ENCODE measurements at regions not wholly inside any gene's neighbourhood (a gene's known extent, or its start where the extent isn't known, plus 50 kb on each side); places are given as distances from the start of the nearest gene placed in this dataset.

DNA sequence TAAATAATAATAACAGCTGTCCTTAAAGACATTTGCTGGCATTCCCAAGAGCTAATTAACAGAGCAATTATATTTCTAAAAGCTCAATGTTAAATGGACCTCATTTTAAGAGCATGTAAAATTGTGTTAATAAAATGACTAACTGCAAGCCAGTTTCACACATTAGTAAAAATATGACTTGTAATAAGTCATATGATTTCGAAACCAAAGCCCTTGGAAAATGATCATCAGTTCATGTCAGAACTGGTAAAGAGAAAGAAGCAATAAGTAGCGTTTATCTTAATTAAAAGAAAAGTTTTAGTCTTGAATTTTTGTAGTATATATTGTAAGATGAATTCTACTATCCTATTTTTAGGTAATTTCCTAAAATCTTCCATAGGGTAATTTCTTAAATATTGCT lies 310.7 kb downstream of the CNTN3 start:
- FAIRE-seq, result no peak
- Histone ChIP-seq H3K36me3 (ENCODE audit: control insufficient read depth in 2 of 2, extremely low read depth in 1 of 2, insufficient read depth in 2 of 2, low read length in 2 of 2) (no peaks in the 10 kb centered on the region), H3K4me2 (ENCODE audit: control insufficient read depth, extremely low read depth, insufficient read depth, low read depth, low read length) (no peak overlapping the region)

DNA sequence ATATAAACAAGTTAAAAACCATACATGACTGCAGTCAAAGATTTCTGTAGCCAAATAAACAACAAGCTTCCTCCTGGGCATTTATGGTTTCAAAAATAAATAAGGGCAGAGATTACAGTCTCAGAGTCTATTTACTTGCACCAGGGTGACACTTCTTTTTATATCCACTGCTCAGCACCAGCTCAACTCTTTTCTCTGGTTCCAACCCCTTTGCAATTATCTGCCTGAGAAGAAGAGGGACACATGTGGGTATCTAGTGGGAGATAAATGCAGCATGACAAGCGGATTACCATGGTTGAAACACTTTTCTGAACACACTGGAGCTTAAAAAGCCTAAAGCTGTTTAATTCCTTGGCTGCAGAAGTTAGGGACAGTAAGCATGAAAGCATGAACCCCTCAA lies 311.5 kb downstream of the CNTN3 start:
- H3K36me3 ChIP-seq (ENCODE audit: control insufficient read depth in 2 of 2, extremely low read depth in 1 of 2, insufficient read depth in 2 of 2, low read length in 2 of 2), result no peaks in the 10 kb centered on the region
- no peak for FAIRE-seq
- TF ChIP-seq, protein P1, sequence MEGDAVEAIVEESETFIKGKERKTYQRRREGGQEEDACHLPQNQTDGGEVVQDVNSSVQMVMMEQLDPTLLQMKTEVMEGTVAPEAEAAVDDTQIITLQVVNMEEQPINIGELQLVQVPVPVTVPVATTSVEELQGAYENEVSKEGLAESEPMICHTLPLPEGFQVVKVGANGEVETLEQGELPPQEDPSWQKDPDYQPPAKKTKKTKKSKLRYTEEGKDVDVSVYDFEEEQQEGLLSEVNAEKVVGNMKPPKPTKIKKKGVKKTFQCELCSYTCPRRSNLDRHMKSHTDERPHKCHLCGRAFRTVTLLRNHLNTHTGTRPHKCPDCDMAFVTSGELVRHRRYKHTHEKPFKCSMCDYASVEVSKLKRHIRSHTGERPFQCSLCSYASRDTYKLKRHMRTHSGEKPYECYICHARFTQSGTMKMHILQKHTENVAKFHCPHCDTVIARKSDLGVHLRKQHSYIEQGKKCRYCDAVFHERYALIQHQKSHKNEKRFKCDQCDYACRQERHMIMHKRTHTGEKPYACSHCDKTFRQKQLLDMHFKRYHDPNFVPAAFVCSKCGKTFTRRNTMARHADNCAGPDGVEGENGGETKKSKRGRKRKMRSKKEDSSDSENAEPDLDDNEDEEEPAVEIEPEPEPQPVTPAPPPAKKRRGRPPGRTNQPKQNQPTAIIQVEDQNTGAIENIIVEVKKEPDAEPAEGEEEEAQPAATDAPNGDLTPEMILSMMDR (optimal IDR thresholded peaks at IDR 0.05 in 1 of 3, IDR thresholded peaks at IDR 0.05 in 1 of 3, conservative IDR thresholded peaks at IDR 0.05 in 1 of 3; ENCODE audit: extremely low read depth in 1 of 3, insufficient read depth in 2 of 3, low read length in 3 of 3), result no peak
- no peak for TF ChIP-seq EZH2 (IDR thresholded peaks at IDR 0.05; ENCODE audit: low read length)

More for the DNA sequence above, 310.7 kb downstream of the CNTN3 start:
- Histone ChIP-seq H3K9ac (ENCODE audit: control insufficient read depth, extremely low read depth, insufficient read depth, low read length) (no peak overlapping the region), H3K27ac (ENCODE audit: control insufficient read depth, insufficient read depth, low read length) (no peak overlapping the region), H3K27me3 (ENCODE audit: control insufficient read depth, extremely low read depth, insufficient read depth, low read length) (no peaks in the 10 kb centered on the region), H3K9me1 (ENCODE audit: control insufficient read depth, extremely low read depth, insufficient read depth, low read length) (no peaks in the 10 kb centered on the region), H3K4me1 (ENCODE audit: control insufficient read depth, extremely low read depth, insufficient read depth, low read length) (no peaks in the 10 kb centered on the region), H4K20me1 (ENCODE audit: control insufficient read depth, extremely low read depth, insufficient read depth, low read length) (no peaks in the 10 kb centered on the region), H3K9me3 (ENCODE audit: control insufficient read depth, low read depth, low read length) (peaks cover 1% of the 10 kb centered on the region), H3K4me3 (ENCODE audit: control insufficient read depth in 2 of 3, extremely low read depth in 1 of 3, insufficient read depth in 2 of 3, low read depth in 1 of 3, low read length in 3 of 3) (no peak overlapping the region), H3K79me2 (ENCODE audit: control insufficient read depth, insufficient read depth, low read length) (no peaks in the 10 kb centered on the region), H2AFZ (ENCODE audit: control insufficient read depth, low read length) (no peak overlapping the region)
- no peak for DNase-seq (ENCODE audit: low read depth, low spot score)
- dilution Hi-C loops (cut with MboI; ENCODE audit: extremely low pct_ligation_motif_present, low sequenced_read_pairs), result no loop called here
- TF ChIP-seq EZH2 (IDR thresholded peaks at IDR 0.05; ENCODE audit: low read length), result no peak
- TF ChIP-seq, protein P1 (optimal IDR thresholded peaks at IDR 0.05 in 1 of 3, IDR thresholded peaks at IDR 0.05 in 1 of 3, conservative IDR thresholded peaks at IDR 0.05 in 1 of 3; ENCODE audit: extremely low read depth in 1 of 3, insufficient read depth in 2 of 3, low read length in 3 of 3), result no peak

More for the DNA sequence above, 311.5 kb downstream of the CNTN3 start:
- dilution Hi-C loops (cut with MboI; ENCODE audit: extremely low pct_ligation_motif_present, low sequenced_read_pairs), result no loop called here
- Histone ChIP-seq H3K4me2 (ENCODE audit: control insufficient read depth, extremely low read depth, insufficient read depth, low read depth, low read length) (no peak overlapping the region), H3K9ac (ENCODE audit: control insufficient read depth, extremely low read depth, insufficient read depth, low read length) (no peak overlapping the region), H3K4me1 (ENCODE audit: control insufficient read depth, extremely low read depth, insufficient read depth, low read length) (no peaks in the 10 kb centered on the region), H2AFZ (ENCODE audit: control insufficient read depth, low read length) (no peak overlapping the region), H3K79me2 (ENCODE audit: control insufficient read depth, insufficient read depth, low read length) (no peaks in the 10 kb centered on the region), H3K27ac (ENCODE audit: control insufficient read depth, insufficient read depth, low read length) (no peak overlapping the region), H4K20me1 (ENCODE audit: control insufficient read depth, extremely low read depth, insufficient read depth, low read length) (no peaks in the 10 kb centered on the region), H3K9me3 (ENCODE audit: control insufficient read depth, low read depth, low read length) (peaks cover 1% of the 10 kb centered on the region), H3K9me1 (ENCODE audit: control insufficient read depth, extremely low read depth, insufficient read depth, low read length) (no peaks in the 10 kb centered on the region), H3K4me3 (ENCODE audit: control insufficient read depth in 2 of 3, extremely low read depth in 1 of 3, insufficient read depth in 2 of 3, low read depth in 1 of 3, low read length in 3 of 3) (no peak overlapping the region), H3K27me3 (ENCODE audit: control insufficient read depth, extremely low read depth, insufficient read depth, low read length) (no peaks in the 10 kb centered on the region)
- DNase-seq (ENCODE audit: low read depth, low spot score), result no peak
